GM23338 (cell line): ENCODE measurements at regions not wholly inside any gene's neighbourhood (a gene's known extent, or its start where the extent isn't known, plus 50 kb on each side); places are given as distances from the start of the nearest gene placed in this dataset.

Source experiments
- EZH2 ChIP-seq: fragments of 200-600 bp; sonication (generic); IDR thresholded peaks from one replicate; pipeline ENCODE4 v1.8.0; 2017; ENCODE audit warnings: antibody characterized with exemption, mild to moderate bottlenecking, low read depth; ENCODE audit not compliant: unreplicated experiment
- EZH2phosphoT487 ChIP-seq: fragments of 200-600 bp; sonication (generic); IDR thresholded peaks from one replicate; pipeline ENCODE4 v1.8.1; 2018; ENCODE audit warnings: antibody characterized with exemption; ENCODE audit not compliant: unreplicated experiment
- JUNB ChIP-seq: IDR thresholded peaks from one replicate; pipeline ENCODE4 v1.6.1; 2016; ENCODE audit warnings: antibody characterized with exemption; ENCODE audit not compliant: unreplicated experiment
- POLR2AphosphoS5 ChIP-seq: IDR thresholded peaks from 2 replicates; pipeline ENCODE4 v1.6.1; 2016; ENCODE audit warnings: antibody characterized with exemption, low read depth
- ZNF114 ChIP-seq: fragments of 250-450 bp; sonication (Bioruptor Pico); IDR thresholded peaks from 2 replicates; pipeline ENCODE4 v1.5.0; 2020; ENCODE audit warnings: mild to moderate bottlenecking, moderate library complexity
- ZNF331 ChIP-seq: fragments of 250-450 bp; sonication (Bioruptor Pico); IDR thresholded peaks from 2 replicates; pipeline ENCODE4 v1.5.0; 2020; ENCODE audit warnings: low read depth, mild to moderate bottlenecking, moderate library complexity
- TF ChIP-seq, protein P1 (sequence below), 2 experiments: fragments of 200-600 bp in 1 of 2; sonication (generic) in 1 of 2; conservative IDR thresholded peaks; 2 replicates each; pipeline versions ENCODE4 v1.5.1 to v1.6.1; 2016 to 2017; ENCODE audit warnings: antibody characterized with exemption in 2 of 2, low read depth in 2 of 2, mild to moderate bottlenecking in 2 of 2, moderate library complexity in 1 of 2
- TF ChIP-seq, protein P2 (sequence below): IDR thresholded peaks from one replicate; pipeline ENCODE4 v1.6.1; 2018; ENCODE audit warnings: antibody characterized with exemption; ENCODE audit not compliant: unreplicated experiment
- TF ChIP-seq, protein P3 (sequence below): IDR thresholded peaks from 2 replicates; pipeline ENCODE4 v1.6.1; 2016; ENCODE audit warnings: antibody characterized with exemption

DNA sequence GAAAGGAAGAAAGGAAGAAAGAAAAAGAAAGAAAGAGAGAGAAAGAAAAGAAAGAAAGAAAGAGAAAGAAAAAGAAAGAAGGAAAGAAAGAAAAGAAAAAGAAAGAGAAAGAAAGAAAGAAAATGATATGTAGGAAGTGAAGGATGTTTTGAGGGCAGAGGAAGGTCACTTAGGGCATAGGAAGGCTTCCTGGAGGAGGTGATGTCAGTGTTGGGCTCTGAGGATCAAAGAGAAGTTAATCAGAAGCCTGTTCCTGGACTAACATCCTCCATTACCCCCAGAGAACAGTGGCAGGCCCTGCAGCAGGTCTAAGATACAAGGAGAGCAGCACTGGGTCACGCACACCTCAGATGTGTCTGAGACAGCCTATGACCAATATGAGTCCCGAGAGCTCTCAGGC is 54.7 kb upstream of the CALN1 start:
- TF ChIP-seq POLR2AphosphoS5 (no peak), EZH2 (no peak), ZNF114 (no peak), ZNF331 (CRISPR knock-in tag) (no peak), EZH2phosphoT487 (no peak), JUNB (no peak)
- TF ChIP-seq, protein P1, sequence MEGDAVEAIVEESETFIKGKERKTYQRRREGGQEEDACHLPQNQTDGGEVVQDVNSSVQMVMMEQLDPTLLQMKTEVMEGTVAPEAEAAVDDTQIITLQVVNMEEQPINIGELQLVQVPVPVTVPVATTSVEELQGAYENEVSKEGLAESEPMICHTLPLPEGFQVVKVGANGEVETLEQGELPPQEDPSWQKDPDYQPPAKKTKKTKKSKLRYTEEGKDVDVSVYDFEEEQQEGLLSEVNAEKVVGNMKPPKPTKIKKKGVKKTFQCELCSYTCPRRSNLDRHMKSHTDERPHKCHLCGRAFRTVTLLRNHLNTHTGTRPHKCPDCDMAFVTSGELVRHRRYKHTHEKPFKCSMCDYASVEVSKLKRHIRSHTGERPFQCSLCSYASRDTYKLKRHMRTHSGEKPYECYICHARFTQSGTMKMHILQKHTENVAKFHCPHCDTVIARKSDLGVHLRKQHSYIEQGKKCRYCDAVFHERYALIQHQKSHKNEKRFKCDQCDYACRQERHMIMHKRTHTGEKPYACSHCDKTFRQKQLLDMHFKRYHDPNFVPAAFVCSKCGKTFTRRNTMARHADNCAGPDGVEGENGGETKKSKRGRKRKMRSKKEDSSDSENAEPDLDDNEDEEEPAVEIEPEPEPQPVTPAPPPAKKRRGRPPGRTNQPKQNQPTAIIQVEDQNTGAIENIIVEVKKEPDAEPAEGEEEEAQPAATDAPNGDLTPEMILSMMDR (conservative IDR thresholded peaks at IDR 0.05; ENCODE audit: low read depth in 2 of 2), result no peak
- TF ChIP-seq, protein P2, sequence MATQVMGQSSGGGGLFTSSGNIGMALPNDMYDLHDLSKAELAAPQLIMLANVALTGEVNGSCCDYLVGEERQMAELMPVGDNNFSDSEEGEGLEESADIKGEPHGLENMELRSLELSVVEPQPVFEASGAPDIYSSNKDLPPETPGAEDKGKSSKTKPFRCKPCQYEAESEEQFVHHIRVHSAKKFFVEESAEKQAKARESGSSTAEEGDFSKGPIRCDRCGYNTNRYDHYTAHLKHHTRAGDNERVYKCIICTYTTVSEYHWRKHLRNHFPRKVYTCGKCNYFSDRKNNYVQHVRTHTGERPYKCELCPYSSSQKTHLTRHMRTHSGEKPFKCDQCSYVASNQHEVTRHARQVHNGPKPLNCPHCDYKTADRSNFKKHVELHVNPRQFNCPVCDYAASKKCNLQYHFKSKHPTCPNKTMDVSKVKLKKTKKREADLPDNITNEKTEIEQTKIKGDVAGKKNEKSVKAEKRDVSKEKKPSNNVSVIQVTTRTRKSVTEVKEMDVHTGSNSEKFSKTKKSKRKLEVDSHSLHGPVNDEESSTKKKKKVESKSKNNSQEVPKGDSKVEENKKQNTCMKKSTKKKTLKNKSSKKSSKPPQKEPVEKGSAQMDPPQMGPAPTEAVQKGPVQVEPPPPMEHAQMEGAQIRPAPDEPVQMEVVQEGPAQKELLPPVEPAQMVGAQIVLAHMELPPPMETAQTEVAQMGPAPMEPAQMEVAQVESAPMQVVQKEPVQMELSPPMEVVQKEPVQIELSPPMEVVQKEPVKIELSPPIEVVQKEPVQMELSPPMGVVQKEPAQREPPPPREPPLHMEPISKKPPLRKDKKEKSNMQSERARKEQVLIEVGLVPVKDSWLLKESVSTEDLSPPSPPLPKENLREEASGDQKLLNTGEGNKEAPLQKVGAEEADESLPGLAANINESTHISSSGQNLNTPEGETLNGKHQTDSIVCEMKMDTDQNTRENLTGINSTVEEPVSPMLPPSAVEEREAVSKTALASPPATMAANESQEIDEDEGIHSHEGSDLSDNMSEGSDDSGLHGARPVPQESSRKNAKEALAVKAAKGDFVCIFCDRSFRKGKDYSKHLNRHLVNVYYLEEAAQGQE, result no peak
- TF ChIP-seq, protein P3, sequence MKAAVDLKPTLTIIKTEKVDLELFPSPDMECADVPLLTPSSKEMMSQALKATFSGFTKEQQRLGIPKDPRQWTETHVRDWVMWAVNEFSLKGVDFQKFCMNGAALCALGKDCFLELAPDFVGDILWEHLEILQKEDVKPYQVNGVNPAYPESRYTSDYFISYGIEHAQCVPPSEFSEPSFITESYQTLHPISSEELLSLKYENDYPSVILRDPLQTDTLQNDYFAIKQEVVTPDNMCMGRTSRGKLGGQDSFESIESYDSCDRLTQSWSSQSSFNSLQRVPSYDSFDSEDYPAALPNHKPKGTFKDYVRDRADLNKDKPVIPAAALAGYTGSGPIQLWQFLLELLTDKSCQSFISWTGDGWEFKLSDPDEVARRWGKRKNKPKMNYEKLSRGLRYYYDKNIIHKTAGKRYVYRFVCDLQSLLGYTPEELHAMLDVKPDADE, result no peak
